GM19455 (cell line): ENCODE measurements at regions not wholly inside any gene's neighbourhood (a gene's known extent, or its start where the extent isn't known, plus 50 kb on each side); places are given as distances from the start of the nearest gene placed in this dataset.

Experiments used
- ATAC-seq: cut with Tn5 transposase; IDR thresholded peaks from one replicate; pipeline ENCODE4 v1.9.1; 2021; ENCODE audit not compliant: unreplicated experiment

GRCh38 chrX:113770071-113770470 lies 813.8 kb upstream of the HTR2C start:
- ATAC-seq: no peak

GRCh38 chrX:113759422-113759821 lies 824.5 kb upstream of the HTR2C start:
- ATAC-seq: no peak

GRCh38 chrX:113747274-113747973 lies 836.5 kb upstream of the HTR2C start:
- ATAC-seq: peak; percentile 68

GRCh38 chrX:113743069-113743468 lies 840.8 kb upstream of the HTR2C start:
- ATAC-seq: no peak

- no peak for ATAC-seq
Observed at GRCh38 chrX:113741744-113742143, 842.1 kb upstream of the HTR2C start.

GRCh38 chrX:113728937-113729336 lies 854.9 kb upstream of the HTR2C start:
- ATAC-seq: no peak

- no peak for ATAC-seq
Observed at GRCh38 chrX:113726898-113727297, 857.0 kb upstream of the HTR2C start.

- ATAC-seq: no peak
Observed at GRCh38 chrX:113726466-113726865, 857.4 kb upstream of the HTR2C start.

GRCh38 chrX:113726009-113726408 lies 857.9 kb upstream of the HTR2C start:
- ATAC-seq: no peak

- no peak for ATAC-seq
Observed at GRCh38 chrX:113699939-113700338, 859.3 kb upstream of the AMOT start.

GRCh38 chrX:113675278-113675677 lies 834.6 kb upstream of the AMOT start:
- no peak for ATAC-seq

GRCh38 chrX:113651306-113651705 lies 810.7 kb upstream of the AMOT start:
- no peak for ATAC-seq

GRCh38 chrX:113644426-113644825 lies 803.8 kb upstream of the AMOT start:
- ATAC-seq: no peak

GRCh38 chrX:113634565-113634964 lies 793.9 kb upstream of the AMOT start:
- ATAC-seq: no peak

GRCh38 chrX:113629326-113629725 lies 788.7 kb upstream of the AMOT start:
- ATAC-seq: no peak

- ATAC-seq: no peak
Observed at GRCh38 chrX:113594123-113594841, 753.7 kb upstream of the AMOT start.

- ATAC-seq: no peak
Observed at GRCh38 chrX:113586281-113586898, 745.8 kb upstream of the AMOT start.

- ATAC-seq: no peak
Observed at GRCh38 chrX:113580486-113580885, 739.9 kb upstream of the AMOT start.

GRCh38 chrX:113558576-113558975 lies 717.9 kb upstream of the AMOT start:
- no peak for ATAC-seq

- no peak for ATAC-seq
Observed at GRCh38 chrX:113551919-113552318, 711.3 kb upstream of the AMOT start.

- no peak for ATAC-seq
Observed at GRCh38 chrX:113548308-113549015, 707.8 kb upstream of the AMOT start.

GRCh38 chrX:113545040-113545439 lies 704.4 kb upstream of the AMOT start:
- ATAC-seq: no peak
